CD4-positive, alpha-beta T cell treated with Interleukin-6 at 100 ng/mL for 8 hours (primary cell): ENCODE measurements at regions not wholly inside any gene's neighbourhood (a gene's known extent, or its start where the extent isn't known, plus 50 kb on each side); places are given as distances from the start of the nearest gene placed in this dataset.
"Not testable (repeated sequence)": the region's sequence is repeated elsewhere in the genome, so short reads cannot be mapped to it uniquely, and the experiment has no call there.

Experiments used
- DNase-seq: peaks from one replicate; pipeline ENCODE4 v3.0.0-alpha.2; 2020; ENCODE audit warnings: mixed read lengths, low spot score

GRCh38 chr3:18236726-18237125, 188.4 kb downstream of the SATB1 start:
- DNase-seq: no peak

DNA sequence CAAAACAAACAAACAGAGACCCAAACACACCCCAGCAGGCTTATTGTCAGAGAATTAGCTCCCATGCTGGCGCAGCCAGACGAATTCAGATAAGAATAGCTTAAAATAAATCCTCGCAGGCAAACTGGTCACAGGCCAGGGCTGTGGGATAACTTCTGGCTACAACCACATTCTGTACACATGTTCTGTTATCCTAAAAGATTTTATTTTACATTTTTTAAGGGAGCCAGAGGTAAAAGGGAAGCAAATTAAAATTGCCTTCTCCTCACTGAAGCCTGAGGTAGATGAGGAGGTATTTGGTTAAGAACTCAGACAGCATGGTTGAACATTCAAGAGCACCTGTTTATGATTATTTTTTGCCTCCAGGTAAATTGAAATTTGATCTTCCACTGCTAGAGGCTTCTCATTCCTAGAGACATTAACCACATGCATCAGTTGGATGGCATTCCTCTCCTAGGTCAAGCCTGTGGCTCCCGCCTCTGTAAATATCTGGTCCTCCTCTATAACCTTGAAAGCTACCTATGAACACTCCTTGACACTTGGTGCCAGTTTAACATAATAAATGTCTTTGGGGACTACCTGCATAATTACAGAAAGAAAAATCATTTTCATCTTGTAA, 190.3 kb downstream of the SATB1 start:
- DNase-seq: no peak

GRCh38 chr3:18233987-18234716, 191.0 kb downstream of the SATB1 start:
- no peak for DNase-seq

- no peak for DNase-seq
Observed at GRCh38 chr3:18232317-18232716, 192.8 kb downstream of the SATB1 start.

- DNase-seq: no peak
Observed at GRCh38 chr3:18228060-18228459, 197.1 kb downstream of the SATB1 start.

GRCh38 chr3:18225709-18226108, 199.4 kb downstream of the SATB1 start:
- no peak for DNase-seq

- DNase-seq: no peak
Observed at GRCh38 chr3:18224426-18224825, 200.7 kb downstream of the SATB1 start.

DNA sequence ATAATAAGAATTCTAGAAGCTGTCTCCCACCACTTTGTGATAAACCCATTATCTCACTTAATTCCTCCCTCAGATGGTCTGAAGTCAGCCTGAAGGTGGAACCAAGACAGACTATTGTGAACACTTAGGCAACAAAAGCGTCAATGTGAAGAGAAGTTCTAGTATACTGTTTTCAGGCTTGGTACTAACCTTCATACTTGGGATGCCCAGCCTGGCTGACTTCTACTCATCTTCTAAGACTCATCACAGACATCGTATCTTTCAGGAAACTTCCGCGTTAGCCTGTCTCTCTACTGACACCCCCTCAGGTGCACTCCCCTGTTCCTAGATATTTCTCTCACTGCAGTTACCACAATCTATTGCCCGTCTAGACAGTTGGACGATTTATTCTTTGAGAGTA, 201.2 kb downstream of the SATB1 start:
- DNase-seq: no peak

GRCh38 chr3:18223571-18223970, 201.6 kb downstream of the SATB1 start:
- no peak for DNase-seq

DNA sequence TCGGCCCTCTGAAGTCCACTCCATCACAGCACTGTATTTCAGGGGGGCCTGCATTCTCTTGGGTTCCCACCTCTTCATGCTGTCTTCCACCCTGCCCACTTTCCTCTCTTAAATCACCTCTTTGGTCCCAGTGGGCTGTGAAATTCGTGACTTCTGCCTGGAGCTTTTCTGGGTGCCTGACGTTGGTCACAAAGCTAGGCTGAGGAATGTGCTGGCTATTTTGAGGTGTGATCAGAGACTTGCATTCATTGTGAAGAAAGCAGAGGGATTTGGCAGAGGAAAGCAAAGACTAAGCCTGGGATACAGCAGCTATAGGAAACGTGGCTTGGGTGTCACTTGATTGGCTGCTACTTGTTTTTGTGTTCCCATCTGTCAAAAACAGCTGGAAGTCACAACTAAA, 202.5 kb downstream of the SATB1 start:
- DNase-seq: no peak

GRCh38 chr3:18217507-18218174, 207.5 kb downstream of the SATB1 start:
- DNase-seq: no peak

DNA sequence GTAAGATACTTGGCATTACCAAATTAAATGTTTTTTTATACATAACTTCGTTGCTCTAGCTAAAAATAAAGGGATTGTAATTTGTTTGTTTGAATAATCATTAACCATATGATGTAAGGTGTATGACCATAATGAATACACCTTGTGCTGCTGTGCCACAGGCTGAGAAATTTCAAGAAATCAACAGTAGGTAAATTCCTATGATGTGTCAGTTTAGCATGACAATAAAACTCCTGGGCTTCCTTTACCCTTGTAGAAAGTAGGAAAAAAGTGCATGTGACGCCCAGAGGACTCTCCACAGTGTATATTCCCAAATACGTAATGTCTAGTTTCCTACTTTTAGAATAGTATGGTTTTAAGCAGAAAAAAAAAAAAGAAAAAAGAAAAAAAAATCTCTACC, 208.1 kb downstream of the SATB1 start:
- DNase-seq: no peak

DNA sequence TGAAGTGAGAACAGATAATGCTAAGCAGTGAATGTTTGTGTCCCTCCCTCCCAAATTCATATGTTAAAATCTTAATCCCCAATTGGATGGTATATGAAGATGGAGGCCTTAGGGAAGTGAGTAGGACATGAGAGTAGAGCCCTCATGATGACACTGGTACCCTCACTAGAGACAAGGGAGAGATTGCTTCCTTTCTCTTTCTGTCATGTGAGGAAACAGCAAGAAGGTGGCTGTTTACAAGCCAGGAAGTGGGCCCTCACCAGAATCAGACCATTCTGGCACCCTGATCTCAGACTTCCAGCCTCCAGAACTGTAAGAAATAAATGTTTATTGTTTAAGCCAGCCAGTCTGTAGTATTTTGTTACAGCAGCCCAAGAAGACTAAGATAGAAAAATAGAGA, 209.5 kb downstream of the SATB1 start:
- no peak for DNase-seq

DNA sequence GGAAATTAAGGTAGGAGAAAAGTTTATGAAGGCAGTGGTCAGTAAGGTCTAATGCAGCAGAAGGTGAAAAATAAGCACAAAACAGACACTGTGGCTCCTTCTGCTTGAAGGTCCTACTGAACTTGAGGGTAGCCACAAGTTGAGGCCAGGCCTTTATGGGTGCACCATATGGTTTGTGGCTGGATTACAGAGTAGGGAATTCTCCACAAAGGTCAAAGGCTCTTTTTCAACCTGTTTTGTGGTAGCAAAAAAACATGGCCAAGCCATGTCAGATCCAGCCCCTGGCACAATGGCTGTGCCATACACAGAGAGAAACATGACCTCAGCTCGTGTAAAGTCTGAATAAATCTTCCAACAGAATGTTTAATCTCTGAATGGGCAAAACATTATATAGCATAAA, 214.0 kb downstream of the SATB1 start:
- DNase-seq: no peak

- no peak for DNase-seq
Observed at GRCh38 chr3:18208856-18209255, 216.3 kb downstream of the SATB1 start.

DNA sequence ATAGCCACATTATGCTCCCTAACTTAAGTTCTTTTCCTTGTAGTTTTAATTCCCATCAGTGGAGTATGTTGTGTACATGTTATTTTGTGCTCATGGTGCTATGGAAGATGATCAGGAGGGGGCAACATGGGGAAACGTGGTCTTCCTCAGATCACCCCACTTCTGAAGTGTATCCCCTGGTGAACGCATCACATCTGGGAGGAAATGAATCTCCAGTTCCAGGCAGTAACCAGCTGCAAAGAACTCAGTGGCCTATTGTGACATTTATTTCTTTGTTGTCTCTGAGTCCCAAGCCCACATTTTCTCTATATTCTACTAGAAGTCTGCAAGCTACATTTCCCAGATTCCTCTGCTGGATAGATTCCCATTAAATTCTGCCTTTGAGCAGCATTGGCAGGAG, 217.0 kb downstream of the SATB1 start:
- no peak for DNase-seq

GRCh38 chr3:18207226-18207625, 217.9 kb downstream of the SATB1 start:
- no peak for DNase-seq

- DNase-seq: not testable (repeated sequence)
Observed at GRCh38 chr3:18205701-18206100, 219.4 kb downstream of the SATB1 start.

DNA sequence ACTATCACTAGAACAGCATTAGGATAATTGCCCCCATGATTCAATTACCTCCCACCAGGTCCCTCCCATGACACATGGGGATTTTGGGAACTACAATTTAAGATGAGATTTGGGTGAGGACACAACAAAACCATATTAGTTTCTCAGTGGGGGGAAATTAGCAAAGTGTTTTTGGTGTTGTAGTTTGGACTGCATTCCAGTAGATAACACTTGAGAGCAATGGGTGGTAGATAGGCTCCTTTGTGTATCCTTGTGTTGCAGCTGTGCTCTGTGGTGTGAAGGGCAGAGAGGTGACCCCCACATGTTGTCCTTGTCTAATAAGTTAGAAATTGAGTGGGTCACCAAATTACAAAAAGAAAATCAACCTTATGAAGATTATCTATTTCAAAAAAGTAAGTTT, 223.8 kb downstream of the SATB1 start:
- DNase-seq: no peak

DNA sequence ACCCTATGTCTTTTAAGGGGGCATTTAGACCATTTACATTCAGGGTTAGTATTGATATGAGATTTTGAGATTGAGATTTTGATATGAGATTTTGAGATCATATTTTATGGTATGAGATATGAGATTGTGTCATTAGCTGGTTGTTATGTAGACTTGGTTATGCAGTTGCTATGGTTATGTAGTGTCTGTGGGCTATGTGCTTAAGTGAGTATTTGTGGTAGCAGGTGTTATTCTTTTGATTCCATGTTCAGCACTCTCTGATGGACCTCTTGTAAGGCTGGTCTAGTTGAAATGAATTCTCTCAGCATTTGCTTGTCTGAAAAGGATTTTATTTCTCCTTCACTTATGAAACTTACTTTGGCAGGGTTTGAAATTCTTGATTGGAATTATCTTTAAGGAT, 225.4 kb downstream of the SATB1 start:
- DNase-seq: no peak

- DNase-seq: no peak
Observed at GRCh38 chr3:18195836-18196235, 229.3 kb downstream of the SATB1 start.

- DNase-seq: no peak
Observed at GRCh38 chr3:18194431-18194830, 230.7 kb downstream of the SATB1 start.

- DNase-seq: no peak
Observed at GRCh38 chr3:18190646-18191045, 234.5 kb downstream of the SATB1 start.
